WERI-Rb-1 (cell line): ENCODE measurements at regions not wholly inside any gene's neighbourhood (a gene's known extent, or its start where the extent isn't known, plus 50 kb on each side); places are given as distances from the start of the nearest gene placed in this dataset.
"Not testable (repeated sequence)": the region's sequence is repeated elsewhere in the genome, so short reads cannot be mapped to it uniquely, and the experiment has no call there.

Experiments
- DNase-seq: peaks from one replicate; pipeline ENCODE4 v3.0.0-alpha.2; 2020
- H3K27ac ChIP-seq: fragments of 250-450 bp; sonication (Bioruptor Pico); 2 replicates; pipeline ENCODE4 v1.5.1; 2020; ENCODE audit warnings: mild to moderate bottlenecking, moderate library complexity
- H3K27me3 ChIP-seq: fragments of 250-450 bp; sonication (Bioruptor Pico); 2 replicates; pipeline ENCODE4 v1.5.1; 2021; ENCODE audit warnings: mild to moderate bottlenecking, low read depth, moderate library complexity; ENCODE audit not compliant: insufficient read depth, severe bottlenecking
- H3K36me3 ChIP-seq: fragments of 250-450 bp; sonication (Bioruptor Pico); 2 replicates; pipeline ENCODE4 v1.5.1; 2020; ENCODE audit warnings: mild to moderate bottlenecking, moderate library complexity
- H3K4me3 ChIP-seq: 2 replicates; pipeline ENCODE4 v1.5.1; 2011; ENCODE audit warnings: low read depth, mild to moderate bottlenecking, control low read depth, low read length
- H3K9me3 ChIP-seq: fragments of 250-450 bp; sonication (Bioruptor Pico); 2 replicates; pipeline ENCODE4 v1.5.1; 2021; ENCODE audit warnings: mild to moderate bottlenecking, moderate library complexity; ENCODE audit not compliant: severe bottlenecking
- CTCF ChIP-seq: IDR thresholded peaks from 2 replicates; pipeline ENCODE4 v1.5.1; 2011; ENCODE audit warnings: low read depth, mild to moderate bottlenecking, control low read depth, inconsistent platforms, low read length

GRCh38 chr11:25456211-25456610, 875.7 kb upstream of the ANO3 start:
- H3K27ac ChIP-seq: no peak overlapping the region
- H3K36me3 ChIP-seq: no peaks in the 10 kb centered on the region
- no peak for TF ChIP-seq CTCF
- H3K27me3 ChIP-seq: no peaks in the 10 kb centered on the region
- H3K4me3 ChIP-seq: no peak overlapping the region
- no peak for DNase-seq
- no peaks in the 10 kb centered on the region for H3K9me3 ChIP-seq

DNA sequence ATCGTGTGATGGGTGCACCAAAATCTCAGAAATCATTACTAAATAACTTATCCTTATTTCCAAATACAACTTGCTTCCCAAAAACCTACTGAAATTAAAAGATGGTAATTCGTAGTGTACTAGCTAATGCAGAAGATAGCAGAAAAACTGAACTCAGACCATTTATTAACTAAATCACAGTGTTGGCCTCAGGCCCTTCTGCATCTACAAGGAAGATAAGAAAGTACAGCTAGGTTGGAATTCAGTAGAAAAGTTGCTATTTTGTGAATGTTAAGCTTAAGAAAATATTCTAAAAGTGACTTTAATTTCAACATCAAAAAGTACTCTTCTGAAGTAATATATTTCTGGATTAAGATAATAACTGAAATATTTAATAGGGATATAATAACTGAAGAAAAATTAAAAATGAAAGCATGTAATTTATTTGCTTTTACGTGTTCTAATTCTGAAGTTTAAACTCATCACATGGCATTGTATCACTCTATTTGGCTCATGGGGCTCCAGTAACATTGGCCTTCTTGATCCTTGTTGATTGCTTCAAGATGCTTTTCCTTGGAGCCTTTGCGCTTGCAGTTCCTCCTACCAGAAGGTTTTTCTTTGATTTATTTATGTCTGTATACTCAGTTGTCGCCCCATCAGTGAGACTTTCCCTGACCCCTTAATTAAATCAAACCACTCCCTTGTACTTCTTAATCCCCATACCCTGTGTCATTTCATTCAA, 847.9 kb upstream of the ANO3 start:
- TF ChIP-seq CTCF: no peak
- H3K27me3 ChIP-seq: no peaks in the 10 kb centered on the region

GRCh38 chr11:25485315-25485714, 846.6 kb upstream of the ANO3 start:
- TF ChIP-seq CTCF: no peak
- DNase-seq: no peak
- Histone ChIP-seq H3K27ac (no peak overlapping the region), H3K27me3 (no peaks in the 10 kb centered on the region), H3K9me3 (no peaks in the 10 kb centered on the region), H3K4me3 (no peak overlapping the region), H3K36me3 (no peaks in the 10 kb centered on the region)

More for the DNA sequence above, 847.9 kb upstream of the ANO3 start:
- no peak overlapping the region for H3K4me3 ChIP-seq
- H3K27ac ChIP-seq: no peak overlapping the region
- no peaks in the 10 kb centered on the region for H3K9me3 ChIP-seq
- no peaks in the 10 kb centered on the region for H3K36me3 ChIP-seq
- DNase-seq: no peak

GRCh38 chr11:25486338-25486737, 845.6 kb upstream of the ANO3 start:
- H3K27me3 ChIP-seq, H3K36me3 ChIP-seq, DNase-seq, H3K4me3 ChIP-seq, H3K9me3 ChIP-seq, H3K27ac ChIP-seq: not testable (repeated sequence)

DNA sequence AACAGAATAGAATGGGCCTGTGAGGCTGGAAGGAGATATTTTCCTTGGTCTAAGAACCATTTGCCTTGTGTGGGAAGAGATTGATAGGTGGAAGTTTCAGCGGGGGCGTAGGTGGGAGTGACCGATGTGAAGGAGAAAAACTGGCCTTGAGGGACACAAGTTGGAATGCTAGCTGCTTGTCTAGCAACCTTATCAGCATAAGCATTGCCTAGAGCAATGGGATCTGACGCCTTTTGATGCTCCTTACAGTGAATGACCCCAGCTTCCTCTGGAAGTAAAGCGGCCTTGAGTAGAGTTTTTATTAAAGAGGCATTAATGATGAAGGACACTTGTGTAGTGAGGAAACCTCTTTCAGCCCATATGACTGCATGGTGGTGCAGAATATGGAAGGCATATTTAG, 843.8 kb upstream of the ANO3 start:
- not testable (repeated sequence) for H3K36me3 ChIP-seq, H3K27me3 ChIP-seq, H3K27ac ChIP-seq, H3K4me3 ChIP-seq, DNase-seq, H3K9me3 ChIP-seq

DNA sequence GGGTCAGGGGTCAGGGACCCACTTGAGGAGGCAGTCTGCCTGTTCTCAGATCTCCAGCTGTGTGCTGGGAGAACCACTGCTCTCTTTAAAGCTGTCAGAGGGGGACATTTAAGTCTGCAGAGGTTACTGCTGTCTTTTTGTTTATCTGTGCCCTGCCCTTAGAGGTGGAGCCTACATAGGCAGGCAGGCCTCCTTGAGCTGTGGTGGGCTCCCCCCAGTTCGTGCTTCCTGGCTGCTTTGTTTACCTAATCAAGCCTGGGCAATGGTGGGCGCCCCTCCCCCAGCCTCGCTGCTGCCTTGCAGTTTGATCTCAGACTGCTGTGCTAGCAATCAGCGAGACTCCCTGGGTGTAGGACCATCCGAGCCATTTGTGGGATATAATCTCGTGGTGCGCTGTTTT, 830.5 kb upstream of the ANO3 start:
- DNase-seq, H3K9me3 ChIP-seq, H3K4me3 ChIP-seq, H3K36me3 ChIP-seq, H3K27me3 ChIP-seq, H3K27ac ChIP-seq: not testable (repeated sequence)

GRCh38 chr11:25515576-25515975, 816.4 kb upstream of the ANO3 start:
- Histone ChIP-seq H3K27ac (no peak overlapping the region), H3K27me3 (no peaks in the 10 kb centered on the region), H3K4me3 (no peak overlapping the region), H3K36me3 (no peaks in the 10 kb centered on the region), H3K9me3 (no peaks in the 10 kb centered on the region)
- TF ChIP-seq CTCF: no peak
- no peak for DNase-seq
